ENCODE measurements at regions not wholly inside any gene's neighbourhood (a gene's known extent, or its start where the extent isn't known, plus 50 kb on each side); places are given as distances from the start of the nearest gene placed in this dataset.

DNA sequence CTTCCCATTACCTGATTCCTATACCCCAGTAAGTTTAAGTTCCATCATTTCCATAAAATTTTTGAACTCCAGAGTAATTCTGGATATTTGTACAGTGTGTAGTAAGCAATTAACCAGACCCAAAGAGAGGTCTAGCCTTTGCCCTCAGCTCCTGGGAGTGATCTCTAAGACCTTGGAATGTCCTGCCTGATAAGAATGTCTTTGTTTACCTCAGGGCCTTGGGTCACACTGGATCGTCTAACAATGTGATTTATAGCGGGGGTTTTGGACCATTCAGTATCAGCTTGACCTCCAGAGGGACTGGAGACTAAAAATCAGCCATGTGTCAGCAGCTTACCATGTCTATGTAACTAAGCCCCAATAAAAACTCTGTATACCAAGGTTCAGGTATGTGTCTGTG is 330.9 kb upstream of the PPP1R2C start:
- no peak overlapping the region for H3K4me3 ChIP-seq (replicated peaks; ENCODE audit: low read depth, low read length)
- DNase-seq (ENCODE audit: extremely low read depth, low read depth): no peak
- TF ChIP-seq, protein P1, sequence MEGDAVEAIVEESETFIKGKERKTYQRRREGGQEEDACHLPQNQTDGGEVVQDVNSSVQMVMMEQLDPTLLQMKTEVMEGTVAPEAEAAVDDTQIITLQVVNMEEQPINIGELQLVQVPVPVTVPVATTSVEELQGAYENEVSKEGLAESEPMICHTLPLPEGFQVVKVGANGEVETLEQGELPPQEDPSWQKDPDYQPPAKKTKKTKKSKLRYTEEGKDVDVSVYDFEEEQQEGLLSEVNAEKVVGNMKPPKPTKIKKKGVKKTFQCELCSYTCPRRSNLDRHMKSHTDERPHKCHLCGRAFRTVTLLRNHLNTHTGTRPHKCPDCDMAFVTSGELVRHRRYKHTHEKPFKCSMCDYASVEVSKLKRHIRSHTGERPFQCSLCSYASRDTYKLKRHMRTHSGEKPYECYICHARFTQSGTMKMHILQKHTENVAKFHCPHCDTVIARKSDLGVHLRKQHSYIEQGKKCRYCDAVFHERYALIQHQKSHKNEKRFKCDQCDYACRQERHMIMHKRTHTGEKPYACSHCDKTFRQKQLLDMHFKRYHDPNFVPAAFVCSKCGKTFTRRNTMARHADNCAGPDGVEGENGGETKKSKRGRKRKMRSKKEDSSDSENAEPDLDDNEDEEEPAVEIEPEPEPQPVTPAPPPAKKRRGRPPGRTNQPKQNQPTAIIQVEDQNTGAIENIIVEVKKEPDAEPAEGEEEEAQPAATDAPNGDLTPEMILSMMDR (IDR thresholded peaks at IDR 0.05; ENCODE audit: low read depth, low read length, missing control alignments): no peak

GRCh38 chrX:43121637-43122036 is 343.7 kb upstream of the PPP1R2C start:
- TF ChIP-seq, protein P1 (IDR thresholded peaks at IDR 0.05; ENCODE audit: low read depth, low read length, missing control alignments): no peak
- no peak overlapping the region for H3K4me3 ChIP-seq (replicated peaks; ENCODE audit: low read depth, low read length)
- no peak for DNase-seq (ENCODE audit: extremely low read depth, low read depth)

DNA sequence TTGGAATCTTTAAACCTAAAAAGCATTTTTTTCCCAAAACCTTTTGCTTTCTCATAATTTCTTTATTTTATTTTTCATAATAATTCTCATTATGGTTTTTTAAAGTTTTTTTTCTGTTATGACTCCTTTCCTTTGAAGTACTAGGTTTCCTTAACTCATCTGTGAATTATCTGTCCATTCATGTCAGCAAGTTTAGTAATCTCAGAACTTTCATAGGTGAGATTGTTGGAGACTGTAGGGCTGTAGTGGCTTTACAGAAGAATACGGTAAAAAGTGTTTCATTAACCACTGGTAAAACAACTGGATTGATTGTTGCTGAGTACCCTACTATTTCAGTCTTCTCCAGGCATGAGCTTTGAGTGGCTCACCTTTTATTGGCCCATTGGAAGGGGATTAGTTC is 361.7 kb upstream of the PPP1R2C start:
- H3K4me3 ChIP-seq (replicated peaks; ENCODE audit: low read depth, low read length): no peak overlapping the region
- no peak for DNase-seq (ENCODE audit: extremely low read depth, low read depth)
- TF ChIP-seq, protein P1 (IDR thresholded peaks at IDR 0.05; ENCODE audit: low read depth, low read length, missing control alignments): no peak

DNA sequence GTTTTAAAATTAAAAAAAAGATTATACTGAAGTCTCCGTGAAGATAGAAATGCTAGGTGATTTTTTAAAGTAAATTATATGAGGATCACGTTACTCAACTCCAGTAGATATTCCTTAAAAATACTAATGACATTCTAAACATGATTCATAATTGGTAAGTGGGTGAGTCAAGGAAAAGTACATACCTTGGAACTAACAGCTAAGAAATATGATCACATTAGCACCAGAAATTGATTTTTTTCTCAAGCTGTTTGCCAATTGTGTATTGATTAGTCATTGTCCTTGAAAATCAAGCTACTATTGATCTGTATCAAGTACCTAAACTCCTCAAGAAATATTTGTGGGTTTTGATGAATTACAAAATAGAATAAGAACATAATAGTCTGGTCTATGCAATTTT is 362.6 kb upstream of the PPP1R2C start:
- DNase-seq (ENCODE audit: extremely low read depth, low read depth): no peak
- TF ChIP-seq, protein P1 (IDR thresholded peaks at IDR 0.05; ENCODE audit: low read depth, low read length, missing control alignments): no peak
- no peak overlapping the region for H3K4me3 ChIP-seq (replicated peaks; ENCODE audit: low read depth, low read length)

GRCh38 chrX:43141885-43142284 is 363.9 kb upstream of the PPP1R2C start:
- DNase-seq (ENCODE audit: extremely low read depth, low read depth): no peak
- H3K4me3 ChIP-seq (replicated peaks; ENCODE audit: low read depth, low read length): no peak overlapping the region
- TF ChIP-seq, protein P1 (IDR thresholded peaks at IDR 0.05; ENCODE audit: low read depth, low read length, missing control alignments): no peak

DNA sequence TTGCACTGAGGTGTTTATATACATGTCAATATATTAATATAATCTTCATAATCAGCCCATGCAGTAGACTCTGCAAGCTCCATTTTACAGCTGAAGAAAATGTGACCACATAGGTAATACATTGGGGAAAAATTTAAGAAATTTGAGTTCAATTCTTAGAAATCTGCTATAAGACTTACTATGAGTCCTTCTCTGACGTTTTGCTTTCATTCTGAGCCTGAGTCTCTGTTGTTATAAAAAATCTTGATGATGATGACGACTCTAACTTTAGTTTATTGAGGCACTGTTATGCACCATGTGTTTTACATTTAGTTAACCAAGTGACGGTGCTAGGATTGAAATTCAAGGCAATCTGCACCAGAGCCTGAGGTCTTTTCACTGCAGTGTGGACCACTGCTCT is 370.3 kb upstream of the PPP1R2C start:
- TF ChIP-seq, protein P1 (IDR thresholded peaks at IDR 0.05; ENCODE audit: low read depth, low read length, missing control alignments): no peak
- DNase-seq (ENCODE audit: extremely low read depth, low read depth): no peak
- no peak overlapping the region for H3K4me3 ChIP-seq (replicated peaks; ENCODE audit: low read depth, low read length)

DNA sequence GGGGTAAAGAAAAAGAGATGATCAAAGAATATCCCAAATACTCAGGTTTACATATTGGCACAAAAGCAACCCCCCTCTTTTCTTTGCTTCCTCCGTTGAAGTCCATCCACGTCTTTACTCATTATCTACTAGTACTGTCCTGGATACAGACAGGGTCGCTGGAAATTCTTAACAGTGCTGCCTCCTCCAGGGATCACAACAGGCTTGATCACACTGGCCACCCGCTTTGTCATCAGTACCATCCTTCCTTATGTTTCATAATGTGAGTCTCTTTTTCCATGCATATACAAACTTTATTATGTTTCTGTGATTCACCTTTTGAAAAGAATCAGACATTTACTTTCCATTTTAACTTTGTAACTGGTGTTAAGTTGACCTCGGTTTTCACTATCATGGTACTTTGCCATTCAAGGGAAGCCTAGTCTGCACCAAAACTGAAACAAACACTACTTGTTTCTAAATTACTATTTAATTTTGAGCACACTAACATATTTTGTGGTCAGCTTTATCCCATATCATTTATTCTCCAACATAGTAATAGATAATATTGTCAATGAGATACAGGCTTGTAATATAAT is 387.5 kb upstream of the PPP1R2C start:
- no peak overlapping the region for H3K4me3 ChIP-seq (replicated peaks; ENCODE audit: low read depth, low read length)
- TF ChIP-seq, protein P1 (IDR thresholded peaks at IDR 0.05; ENCODE audit: low read depth, low read length, missing control alignments): no peak
- DNase-seq (ENCODE audit: extremely low read depth, low read depth): no peak

Measured in HFF-Myc (cell line).